ENCODE measurements at regions not wholly inside any gene's neighbourhood (a gene's known extent, or its start where the extent isn't known, plus 50 kb on each side); places are given as distances from the start of the nearest gene placed in this dataset.

DNA sequence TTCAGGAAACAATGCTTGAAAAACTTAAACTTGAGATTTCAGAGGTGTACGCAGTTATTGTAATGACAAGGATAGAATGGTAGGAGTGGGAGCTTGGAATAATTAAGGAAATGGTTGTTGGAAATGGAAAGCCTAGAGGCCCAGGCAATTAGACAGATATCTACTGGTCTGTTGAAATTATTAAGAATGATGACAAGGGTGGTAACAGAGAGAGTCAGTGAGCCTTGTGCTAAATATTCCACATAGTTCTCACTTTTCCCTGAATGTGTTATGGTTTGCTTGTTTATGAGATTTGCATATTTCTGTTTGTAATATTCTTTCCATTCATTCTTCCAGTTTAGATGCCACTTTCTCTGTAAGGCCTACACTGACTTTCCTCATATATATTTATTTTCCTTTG lies 66.0 kb upstream of the ATP2B1 start:
- TF ChIP-seq, protein P1, sequence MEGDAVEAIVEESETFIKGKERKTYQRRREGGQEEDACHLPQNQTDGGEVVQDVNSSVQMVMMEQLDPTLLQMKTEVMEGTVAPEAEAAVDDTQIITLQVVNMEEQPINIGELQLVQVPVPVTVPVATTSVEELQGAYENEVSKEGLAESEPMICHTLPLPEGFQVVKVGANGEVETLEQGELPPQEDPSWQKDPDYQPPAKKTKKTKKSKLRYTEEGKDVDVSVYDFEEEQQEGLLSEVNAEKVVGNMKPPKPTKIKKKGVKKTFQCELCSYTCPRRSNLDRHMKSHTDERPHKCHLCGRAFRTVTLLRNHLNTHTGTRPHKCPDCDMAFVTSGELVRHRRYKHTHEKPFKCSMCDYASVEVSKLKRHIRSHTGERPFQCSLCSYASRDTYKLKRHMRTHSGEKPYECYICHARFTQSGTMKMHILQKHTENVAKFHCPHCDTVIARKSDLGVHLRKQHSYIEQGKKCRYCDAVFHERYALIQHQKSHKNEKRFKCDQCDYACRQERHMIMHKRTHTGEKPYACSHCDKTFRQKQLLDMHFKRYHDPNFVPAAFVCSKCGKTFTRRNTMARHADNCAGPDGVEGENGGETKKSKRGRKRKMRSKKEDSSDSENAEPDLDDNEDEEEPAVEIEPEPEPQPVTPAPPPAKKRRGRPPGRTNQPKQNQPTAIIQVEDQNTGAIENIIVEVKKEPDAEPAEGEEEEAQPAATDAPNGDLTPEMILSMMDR (conservative IDR thresholded peaks at IDR 0.05 in 1 of 2, IDR thresholded peaks at IDR 0.05 in 1 of 2; ENCODE audit: low read depth in 1 of 2, low read length in 2 of 2): no peak
- no peak for TF ChIP-seq EZH2 (IDR thresholded peaks at IDR 0.05; ENCODE audit: low read length, missing control alignments)
